ENCODE measurements at regions not wholly inside any gene's neighbourhood (a gene's known extent, or its start where the extent isn't known, plus 50 kb on each side); places are given as distances from the start of the nearest gene placed in this dataset.

GRCh38 chr1:201706109-201706508 is 122.8 kb upstream of the IPO9 start:
- H3K4me3 ChIP-seq (ENCODE audit: low read length) = no peak overlapping the region
- DNase-seq (ENCODE audit: low read depth) = no peak
- TF ChIP-seq CTCF (conservative IDR thresholded peaks at IDR 0.05; ENCODE audit: low read depth, low read length) = no peak

GRCh38 chr1:201707027-201707426 is 121.9 kb upstream of the IPO9 start:
- TF ChIP-seq CTCF (conservative IDR thresholded peaks at IDR 0.05; ENCODE audit: low read depth, low read length) = no peak

GRCh38 chr1:201707656-201708055 is 121.3 kb upstream of the IPO9 start:
- DNase-seq (ENCODE audit: low read depth) = no peak
- no peak overlapping the region for H3K4me3 ChIP-seq (ENCODE audit: low read length)
- TF ChIP-seq CTCF (conservative IDR thresholded peaks at IDR 0.05; ENCODE audit: low read depth, low read length) = no peak

More at GRCh38 chr1:201707027-201707426, 121.9 kb upstream of the IPO9 start:
- H3K4me3 ChIP-seq (ENCODE audit: low read length) = no peak overlapping the region
- no peak for DNase-seq (ENCODE audit: low read depth)

- no peak for DNase-seq (ENCODE audit: low read depth)
- no peak for TF ChIP-seq CTCF (conservative IDR thresholded peaks at IDR 0.05; ENCODE audit: low read depth, low read length)
- no peak overlapping the region for H3K4me3 ChIP-seq (ENCODE audit: low read length)
Observed at GRCh38 chr1:201708085-201708512, 120.9 kb upstream of the IPO9 start.

GRCh38 chr1:201708691-201709090 is 120.3 kb upstream of the IPO9 start:
- no peak for TF ChIP-seq CTCF (conservative IDR thresholded peaks at IDR 0.05; ENCODE audit: low read depth, low read length)
- no peak overlapping the region for H3K4me3 ChIP-seq (ENCODE audit: low read length)
- no peak for DNase-seq (ENCODE audit: low read depth)

GRCh38 chr1:201709564-201710295 is 119.2 kb upstream of the IPO9 start:
- DNase-seq (ENCODE audit: low read depth) = no peak
- peak; percentile 87 for TF ChIP-seq CTCF (conservative IDR thresholded peaks at IDR 0.05; ENCODE audit: low read depth, low read length)
- H3K4me3 ChIP-seq (ENCODE audit: low read length) = no peak overlapping the region
